ENCODE measurements at regions not wholly inside any gene's neighbourhood (a gene's known extent, or its start where the extent isn't known, plus 50 kb on each side); places are given as distances from the start of the nearest gene placed in this dataset.

DNA sequence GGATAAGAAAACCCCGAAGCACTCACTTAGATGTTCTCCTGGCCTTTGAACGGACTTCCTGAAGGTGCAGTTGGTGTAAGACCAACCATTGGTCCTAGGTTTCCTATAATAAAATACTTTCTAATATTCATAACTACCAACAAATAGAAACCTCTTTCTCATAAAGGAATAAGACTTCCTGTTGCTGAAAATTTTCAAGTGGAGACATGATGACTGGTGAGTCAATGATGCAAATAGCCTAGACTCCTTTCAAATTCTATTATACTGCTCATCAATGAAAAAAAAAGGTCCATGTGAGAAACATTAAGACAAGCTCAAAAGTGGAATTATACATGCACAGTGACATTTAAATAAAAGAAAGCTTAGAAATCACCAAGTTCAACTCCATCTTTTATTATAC lies 862.8 kb downstream of the FAM181B start:
- Mint-ChIP-seq H3K4me3 (peak overlapping the region; percentile 74), H3K27ac (peak overlapping the region; percentile 92)

DNA sequence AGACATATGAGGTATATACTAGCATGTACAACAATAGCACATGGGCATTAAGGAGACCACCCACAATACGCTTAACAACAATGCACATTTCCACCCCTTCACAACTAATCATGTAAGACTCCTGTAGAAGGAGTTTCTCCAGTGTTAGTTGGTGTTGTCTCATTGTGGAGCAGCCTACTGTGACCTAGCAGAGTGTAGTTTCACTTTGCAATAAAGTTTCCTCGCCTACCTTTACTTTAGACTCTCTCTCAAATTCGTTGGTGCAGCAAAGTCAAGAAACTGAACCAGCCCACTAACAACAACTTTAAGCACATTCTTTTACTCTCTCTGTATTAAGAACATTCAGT lies 863.6 kb downstream of the FAM181B start:
- peak; percentile 18 for DNase-seq
- peak overlapping the region; percentile 74 for H3K4me3 Mint-ChIP-seq
- peaks cover 6% of the 10 kb centered on the region for H3K9me3 Mint-ChIP-seq
- intact Hi-C loops (cut with micrococcal nuclease) = loop anchor here (1.0 to 5.0 kb wide), 2 partner anchors 1090 to 1287 kb away; partner anchors contain the start of gene PCF11
- H3K36me3 Mint-ChIP-seq (ENCODE audit: low read depth) = peaks cover 4% of the 10 kb centered on the region
- H3K27me3 Mint-ChIP-seq (ENCODE audit: low read depth) = no peaks in the 10 kb centered on the region
- H3K27ac Mint-ChIP-seq = peak overlapping the region; percentile 92
- CTCF ChIA-PET = no interaction called here
- H3K4me1 Mint-ChIP-seq (ENCODE audit: low read depth) = peaks cover 50% of the 10 kb centered on the region

More for the DNA sequence above, 862.8 kb downstream of the FAM181B start:
- Mint-ChIP-seq H3K36me3 (ENCODE audit: low read depth) (peaks cover 4% of the 10 kb centered on the region), H3K4me1 (ENCODE audit: low read depth) (peaks cover 58% of the 10 kb centered on the region), H3K9me3 (peaks cover 6% of the 10 kb centered on the region), H3K27me3 (ENCODE audit: low read depth) (no peaks in the 10 kb centered on the region)
- DNase-seq = no peak
- CTCF ChIA-PET = interaction anchor here (0.8 kb wide), 1 partner anchor 102 kb away, joined by 4 read pairs; no protein-coding TSS in a partner anchor
- intact Hi-C loops (cut with micrococcal nuclease) = loop anchor here (1.0 to 5.0 kb wide), 2 partner anchors 1089 to 1286 kb away; partner anchors contain the start of gene PCF11

DNA sequence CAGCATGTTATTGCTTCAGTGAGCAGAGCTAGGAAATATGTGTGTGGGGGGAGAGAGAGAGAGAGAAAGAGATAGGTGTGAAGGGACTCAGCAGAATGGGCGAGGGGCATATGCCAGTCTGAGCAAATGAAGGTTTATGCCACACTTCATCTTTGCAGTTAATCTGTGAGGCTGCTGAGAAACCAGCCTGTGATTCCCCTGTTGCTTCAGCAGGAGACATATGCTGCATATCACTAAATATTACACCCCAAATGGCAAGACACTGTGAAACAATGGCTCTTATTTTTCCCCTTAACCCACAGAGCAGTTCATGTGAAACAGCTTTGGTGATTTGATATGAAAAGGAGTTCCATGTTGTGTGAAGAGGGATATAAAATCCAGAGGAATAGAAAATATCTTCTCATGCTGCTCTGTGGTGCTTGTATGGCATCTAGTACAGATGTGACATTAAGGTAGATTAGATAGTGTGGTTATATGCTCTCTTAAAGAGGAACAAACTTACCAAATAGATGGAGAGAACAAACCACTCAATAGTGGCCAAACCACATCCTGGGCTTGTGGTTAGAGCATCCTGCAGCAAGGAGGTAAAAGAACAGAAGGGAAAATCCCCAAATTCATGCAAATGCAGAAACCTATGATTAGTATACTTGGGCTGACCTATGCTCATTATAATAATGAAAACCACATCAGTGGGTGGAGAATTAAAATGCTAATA lies 864.2 kb downstream of the FAM181B start:
- Mint-ChIP-seq H3K27me3 (ENCODE audit: low read depth) (no peaks in the 10 kb centered on the region), H3K27ac (peak overlapping the region; percentile 92), H3K36me3 (ENCODE audit: low read depth) (peaks cover 4% of the 10 kb centered on the region), H3K4me3 (peak overlapping the region; percentile 74), H3K9me3 (peaks cover 6% of the 10 kb centered on the region), H3K4me1 (ENCODE audit: low read depth) (peaks cover 46% of the 10 kb centered on the region)
- CTCF ChIA-PET = interaction anchor here (1.1 kb wide), 1 partner anchor 81 kb away, joined by 7 read pairs; no protein-coding TSS in a partner anchor
- intact Hi-C loops (cut with micrococcal nuclease) = loop anchor here (1.0 to 5.0 kb wide), 6 partner anchors 17 to 1288 kb away; partner anchors contain the start of gene PCF11
- peak; percentile 99 for DNase-seq

DNA sequence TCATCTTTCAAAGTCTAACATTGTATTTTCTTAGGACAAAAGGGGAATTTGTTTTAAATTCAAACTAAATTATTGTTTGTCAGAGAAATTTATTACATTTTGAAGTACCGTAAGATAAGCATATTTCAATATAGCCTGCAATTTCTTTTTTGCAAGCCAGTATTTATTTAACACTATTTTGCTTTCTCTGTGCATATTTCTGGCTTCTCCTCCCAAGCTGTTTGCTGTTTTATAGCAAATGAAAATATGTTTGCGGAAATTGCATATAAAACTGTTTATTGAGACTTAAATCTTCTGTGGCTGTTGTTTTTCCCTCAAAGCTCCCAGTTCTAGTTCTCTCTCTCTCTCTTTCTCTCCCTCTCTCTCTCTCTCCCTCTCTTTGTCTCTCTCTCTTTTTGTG lies 866.8 kb downstream of the FAM181B start:
- DNase-seq = no peak
- peaks cover 39% of the 10 kb centered on the region for H3K4me1 Mint-ChIP-seq (ENCODE audit: low read depth)
- H3K4me3 Mint-ChIP-seq = no peak overlapping the region
- intact Hi-C loops (cut with micrococcal nuclease) = no loop called here
- no peak overlapping the region for H3K27ac Mint-ChIP-seq
- no peaks in the 10 kb centered on the region for H3K27me3 Mint-ChIP-seq (ENCODE audit: low read depth)
- peaks cover 4% of the 10 kb centered on the region for H3K36me3 Mint-ChIP-seq (ENCODE audit: low read depth)
- CTCF ChIA-PET = no interaction called here
- H3K9me3 Mint-ChIP-seq = peaks cover 6% of the 10 kb centered on the region

DNA sequence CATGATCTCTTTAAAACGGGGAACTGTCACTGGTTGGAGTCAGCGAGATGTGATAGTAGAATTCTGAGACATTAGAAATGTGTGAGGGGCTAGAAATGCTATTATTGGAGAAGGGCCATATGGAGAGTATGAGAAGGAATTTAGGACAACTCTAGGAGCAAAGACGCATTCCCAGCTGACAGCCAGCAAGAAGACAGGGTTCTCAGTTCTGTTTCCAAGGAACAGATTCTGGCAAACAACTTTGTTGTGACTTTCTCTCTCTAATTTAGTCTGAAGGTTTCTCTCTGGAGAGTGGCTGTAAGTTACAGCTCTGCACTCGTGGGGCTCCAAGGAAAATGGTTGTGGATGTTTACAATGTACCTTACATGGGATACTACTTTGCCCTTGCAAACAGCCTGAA lies 876.3 kb downstream of the FAM181B start:
- intact Hi-C loops (cut with micrococcal nuclease) = no loop called here
- H3K27ac Mint-ChIP-seq = no peak overlapping the region
- CTCF ChIA-PET = no interaction called here

DNA sequence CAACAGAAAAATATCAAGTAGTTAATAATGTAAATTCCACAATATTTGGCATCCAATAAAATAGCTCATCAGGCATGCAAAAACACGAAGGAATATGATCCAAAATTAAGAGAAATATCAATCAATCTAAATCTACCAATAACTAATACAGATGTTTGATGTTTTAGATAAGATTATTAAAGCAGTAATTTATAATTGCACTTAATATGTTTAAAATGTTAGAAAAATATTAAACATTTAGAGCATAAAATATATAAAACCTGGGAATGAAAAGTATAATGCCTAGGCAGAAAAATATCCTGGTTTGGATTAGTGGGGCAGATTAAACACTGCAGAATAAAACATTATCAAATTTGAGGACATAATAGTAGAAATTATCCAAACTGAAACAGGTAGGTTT lies 879.9 kb downstream of the FAM181B start:
- Mint-ChIP-seq H3K4me1 (ENCODE audit: low read depth) (peaks cover 5% of the 10 kb centered on the region), H3K36me3 (ENCODE audit: low read depth) (no peaks in the 10 kb centered on the region), H3K27ac (no peak overlapping the region), H3K9me3 (no peaks in the 10 kb centered on the region), H3K27me3 (ENCODE audit: low read depth) (no peaks in the 10 kb centered on the region), H3K4me3 (no peak overlapping the region)
- DNase-seq = no peak
- intact Hi-C loops (cut with micrococcal nuclease) = no loop called here
- CTCF ChIA-PET = no interaction called here

More for the DNA sequence above, 876.3 kb downstream of the FAM181B start:
- Mint-ChIP-seq H3K4me3 (no peak overlapping the region), H3K27me3 (ENCODE audit: low read depth) (no peaks in the 10 kb centered on the region), H3K36me3 (ENCODE audit: low read depth) (no peaks in the 10 kb centered on the region), H3K4me1 (ENCODE audit: low read depth) (no peaks in the 10 kb centered on the region), H3K9me3 (no peaks in the 10 kb centered on the region)
- no peak for DNase-seq

DNA sequence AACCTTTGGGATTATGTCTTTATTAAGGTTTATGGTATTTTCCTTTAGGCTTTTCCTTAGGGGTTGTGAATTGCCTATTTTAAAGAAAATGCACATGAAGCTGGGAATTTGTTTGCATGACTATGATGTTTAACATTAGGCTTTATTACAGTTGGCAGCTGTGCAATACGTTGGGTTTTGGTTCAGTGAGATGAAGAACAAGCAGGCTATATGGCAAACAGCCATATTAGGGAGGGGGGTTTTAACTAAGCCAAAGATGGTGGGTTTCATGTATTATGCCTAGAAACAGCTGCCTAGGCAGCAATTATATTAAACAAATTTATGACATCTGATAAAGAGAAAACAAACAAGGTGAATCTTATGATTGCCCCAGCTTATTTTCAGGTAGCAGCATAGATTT lies 880.8 kb downstream of the FAM181B start:
- intact Hi-C loops (cut with micrococcal nuclease) = no loop called here
- CTCF ChIA-PET = no interaction called here
- no peak overlapping the region for H3K4me3 Mint-ChIP-seq
- no peaks in the 10 kb centered on the region for H3K9me3 Mint-ChIP-seq
- no peak for DNase-seq
- no peaks in the 10 kb centered on the region for H3K36me3 Mint-ChIP-seq (ENCODE audit: low read depth)
- H3K27ac Mint-ChIP-seq = no peak overlapping the region
- H3K27me3 Mint-ChIP-seq (ENCODE audit: low read depth) = no peaks in the 10 kb centered on the region
- H3K4me1 Mint-ChIP-seq (ENCODE audit: low read depth) = peaks cover 5% of the 10 kb centered on the region

DNA sequence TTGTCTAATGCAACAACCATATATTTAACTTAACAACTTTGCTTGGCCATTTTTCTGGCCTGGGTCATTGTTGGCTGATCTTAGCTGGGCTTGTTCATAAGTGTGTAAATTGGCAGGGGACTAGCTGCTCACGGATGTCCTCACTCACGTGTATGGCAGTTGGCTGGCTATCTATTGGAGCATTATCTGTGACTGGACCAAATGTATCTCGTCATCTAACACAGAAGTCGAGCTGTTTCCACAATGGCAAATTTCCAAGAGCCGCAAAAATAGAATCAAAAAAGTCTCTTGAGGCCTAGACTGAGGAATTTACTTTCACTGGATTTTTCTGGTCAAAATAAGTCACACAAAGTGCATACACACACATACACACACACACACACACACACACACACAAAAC lies 893.3 kb downstream of the FAM181B start:
- intact Hi-C loops (cut with micrococcal nuclease) = no loop called here
- DNase-seq = no peak
- H3K27me3 Mint-ChIP-seq (ENCODE audit: low read depth) = no peaks in the 10 kb centered on the region
- CTCF ChIA-PET = no interaction called here
- H3K4me1 Mint-ChIP-seq (ENCODE audit: low read depth) = no peaks in the 10 kb centered on the region
- H3K27ac Mint-ChIP-seq = no peak overlapping the region
- H3K4me3 Mint-ChIP-seq = no peak overlapping the region
- peaks cover 4% of the 10 kb centered on the region for H3K9me3 Mint-ChIP-seq
- H3K36me3 Mint-ChIP-seq (ENCODE audit: low read depth) = no peaks in the 10 kb centered on the region

DNA sequence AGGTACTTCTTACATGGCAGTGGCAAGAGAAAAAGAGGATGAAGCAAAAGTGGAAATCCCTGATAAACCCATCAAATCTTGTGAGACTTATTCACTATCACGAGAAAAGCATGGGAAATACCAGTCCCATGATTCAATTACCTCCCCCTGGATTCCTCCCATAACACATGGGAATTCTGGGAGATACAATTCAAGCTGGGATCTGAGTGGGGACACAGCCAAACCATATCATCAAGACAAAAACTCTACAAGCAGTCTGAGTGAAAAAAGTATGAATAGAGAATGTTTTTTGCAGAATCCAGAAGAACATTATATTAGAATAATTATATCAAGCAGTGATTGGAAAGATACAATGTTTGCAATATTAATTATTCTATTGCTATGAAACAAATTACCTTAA lies 893.7 kb downstream of the FAM181B start:
- intact Hi-C loops (cut with micrococcal nuclease) = no loop called here

DNA sequence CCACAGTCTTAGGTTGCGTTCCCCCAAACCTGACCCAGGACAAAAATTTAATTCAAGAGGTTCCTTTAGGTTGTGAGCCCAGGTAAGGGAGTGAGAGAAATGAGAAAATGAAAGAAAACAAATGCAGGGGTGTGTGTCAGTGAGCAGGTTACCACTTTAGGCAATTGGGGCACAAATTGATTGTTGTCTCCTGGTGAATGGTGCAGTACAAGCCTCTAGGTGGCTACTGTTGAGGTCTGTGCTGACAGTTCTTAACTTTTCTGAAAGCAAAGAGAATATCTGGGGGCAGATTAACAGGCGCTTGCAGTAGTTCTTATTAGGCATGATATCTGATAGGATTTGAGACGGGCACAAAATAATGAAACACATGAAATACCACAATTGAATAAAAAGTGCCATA lies 894.6 kb downstream of the FAM181B start:
- CTCF ChIA-PET = no interaction called here
- Mint-ChIP-seq H3K36me3 (ENCODE audit: low read depth) (no peaks in the 10 kb centered on the region), H3K4me1 (ENCODE audit: low read depth) (peaks cover 2% of the 10 kb centered on the region), H3K4me3 (no peak overlapping the region), H3K9me3 (peaks cover 6% of the 10 kb centered on the region), H3K27ac (no peak overlapping the region), H3K27me3 (ENCODE audit: low read depth) (no peaks in the 10 kb centered on the region)
- intact Hi-C loops (cut with micrococcal nuclease) = no loop called here
- no peak for DNase-seq

More for the DNA sequence above, 893.7 kb downstream of the FAM181B start:
- Mint-ChIP-seq H3K4me3 (no peak overlapping the region), H3K27me3 (ENCODE audit: low read depth) (no peaks in the 10 kb centered on the region), H3K27ac (no peak overlapping the region), H3K9me3 (peaks cover 4% of the 10 kb centered on the region), H3K4me1 (ENCODE audit: low read depth) (no peaks in the 10 kb centered on the region), H3K36me3 (ENCODE audit: low read depth) (no peaks in the 10 kb centered on the region)
- DNase-seq = no peak
- CTCF ChIA-PET = no interaction called here

DNA sequence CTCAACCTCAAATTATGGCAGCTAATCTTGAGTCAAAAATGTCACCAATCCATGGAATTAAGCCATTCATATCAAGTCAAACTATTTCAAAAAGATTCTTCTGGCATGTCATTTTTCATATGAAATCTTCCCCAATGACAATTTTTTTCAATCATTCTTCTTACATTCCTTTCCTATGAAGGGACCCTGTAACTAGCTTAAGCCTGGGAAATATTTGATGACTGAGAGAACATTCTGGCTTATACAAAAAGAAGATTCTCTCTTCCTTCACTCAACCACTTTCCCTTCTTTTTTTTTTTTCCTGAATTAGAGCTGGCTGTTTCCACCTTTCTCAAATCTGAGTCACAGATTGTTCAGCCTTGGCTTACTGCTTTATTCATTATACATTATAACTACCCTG lies 903.7 kb downstream of the FAM181B start:
- Mint-ChIP-seq H3K4me3 (no peak overlapping the region), H3K9me3 (peaks cover 18% of the 10 kb centered on the region), H3K36me3 (ENCODE audit: low read depth) (peaks cover 5% of the 10 kb centered on the region), H3K27ac (no peak overlapping the region), H3K27me3 (ENCODE audit: low read depth) (no peaks in the 10 kb centered on the region), H3K4me1 (ENCODE audit: low read depth) (peaks cover 2% of the 10 kb centered on the region)
- DNase-seq = no peak
- intact Hi-C loops (cut with micrococcal nuclease) = no loop called here
- CTCF ChIA-PET = no interaction called here

DNA sequence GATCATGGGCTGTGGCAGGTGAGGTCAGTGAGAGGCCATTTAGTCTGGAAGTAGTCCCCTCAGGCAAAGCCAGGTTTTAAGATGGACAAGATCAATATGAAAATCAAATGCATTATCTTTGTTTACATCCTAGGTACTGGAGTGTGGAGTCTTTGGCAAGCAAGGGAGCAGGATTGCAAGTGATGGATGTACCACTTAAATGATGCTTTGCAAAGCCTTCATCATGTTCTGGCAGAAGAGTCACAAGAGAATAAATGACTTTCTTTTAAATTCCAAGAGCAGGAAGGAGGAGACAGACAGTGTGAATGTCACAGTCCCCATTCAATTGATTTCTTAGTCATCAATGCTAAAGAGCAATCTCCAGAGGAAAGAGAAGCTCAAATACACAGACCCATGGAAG lies 908.3 kb downstream of the FAM181B start:
- no peak overlapping the region for H3K4me3 Mint-ChIP-seq
- intact Hi-C loops (cut with micrococcal nuclease) = no loop called here
- H3K4me1 Mint-ChIP-seq (ENCODE audit: low read depth) = peaks cover 8% of the 10 kb centered on the region
- no peak overlapping the region for H3K27ac Mint-ChIP-seq
- no peaks in the 10 kb centered on the region for H3K9me3 Mint-ChIP-seq
- CTCF ChIA-PET = no interaction called here
- no peak for DNase-seq
- no peaks in the 10 kb centered on the region for H3K36me3 Mint-ChIP-seq (ENCODE audit: low read depth)
- no peaks in the 10 kb centered on the region for H3K27me3 Mint-ChIP-seq (ENCODE audit: low read depth)

DNA sequence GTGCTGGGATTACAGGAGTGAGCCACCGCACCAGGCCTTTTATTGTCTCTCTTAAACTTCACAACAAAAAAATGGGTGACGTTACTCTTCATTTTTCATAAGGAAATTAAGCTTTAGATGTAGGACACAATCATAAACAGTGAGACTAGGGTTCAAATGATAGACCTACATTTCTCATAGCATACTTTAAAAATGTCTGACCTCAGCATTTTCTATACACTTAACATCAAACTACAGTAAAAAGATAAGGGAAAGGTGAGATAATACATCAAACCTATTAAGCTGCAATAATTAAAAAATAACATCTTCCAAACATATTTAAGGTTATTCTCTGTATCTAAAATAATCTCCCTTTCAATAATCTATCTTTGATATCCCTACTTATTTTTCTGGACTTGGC lies 914.2 kb downstream of the FAM181B start:
- H3K27me3 Mint-ChIP-seq (ENCODE audit: low read depth) = no peaks in the 10 kb centered on the region
- DNase-seq = no peak
- H3K4me3 Mint-ChIP-seq = no peak overlapping the region
- H3K4me1 Mint-ChIP-seq (ENCODE audit: low read depth) = peaks cover 8% of the 10 kb centered on the region
- no peaks in the 10 kb centered on the region for H3K36me3 Mint-ChIP-seq (ENCODE audit: low read depth)
- H3K9me3 Mint-ChIP-seq = no peaks in the 10 kb centered on the region
- CTCF ChIA-PET = no interaction called here
- no peak overlapping the region for H3K27ac Mint-ChIP-seq
- intact Hi-C loops (cut with micrococcal nuclease) = no loop called here
